ENCODE measurements at regions not wholly inside any gene's neighbourhood (a gene's known extent, or its start where the extent isn't known, plus 50 kb on each side); places are given as distances from the start of the nearest gene placed in this dataset.
"Not testable (repeated sequence)": the region's sequence is repeated elsewhere in the genome, so short reads cannot be mapped to it uniquely, and the experiment has no call there.

GRCh38 chr6:144793744-144794143 is 508.6 kb downstream of the UTRN start:
- no peaks in the 10 kb centered on the region for H3K9me3 Mint-ChIP-seq (ENCODE audit: unreplicated experiment)
- no peak for TF ChIP-seq CTCF (IDR thresholded peaks at IDR 0.05; ENCODE audit: unreplicated experiment)
- H3K27me3 Mint-ChIP-seq (ENCODE audit: unreplicated experiment) = no peaks in the 10 kb centered on the region
- H3K4me3 Mint-ChIP-seq (ENCODE audit: unreplicated experiment) = no peak overlapping the region
- H3K36me3 Mint-ChIP-seq (ENCODE audit: low read depth, unreplicated experiment) = peaks cover 18% of the 10 kb centered on the region
- DNase-seq (ENCODE audit: low spot score) = no peak
- no peaks in the 10 kb centered on the region for H3K4me1 Mint-ChIP-seq (ENCODE audit: unreplicated experiment)
- H3K27ac Mint-ChIP-seq (ENCODE audit: unreplicated experiment) = no peak overlapping the region

- DNase-seq (ENCODE audit: low spot score); H3K27me3 Mint-ChIP-seq (ENCODE audit: unreplicated experiment); H3K4me1 Mint-ChIP-seq (ENCODE audit: unreplicated experiment); H3K27ac Mint-ChIP-seq (ENCODE audit: unreplicated experiment); H3K9me3 Mint-ChIP-seq (ENCODE audit: unreplicated experiment); H3K4me3 Mint-ChIP-seq (ENCODE audit: unreplicated experiment): not testable (repeated sequence)
- peaks cover 22% of the 10 kb centered on the region for H3K36me3 Mint-ChIP-seq (ENCODE audit: low read depth, unreplicated experiment)
Measured at GRCh38 chr6:144795022-144795421, 509.9 kb downstream of the UTRN start.

- TF ChIP-seq CTCF (IDR thresholded peaks at IDR 0.05; ENCODE audit: unreplicated experiment) = no peak
- no peak overlapping the region for H3K4me3 Mint-ChIP-seq (ENCODE audit: unreplicated experiment)
- no peaks in the 10 kb centered on the region for H3K9me3 Mint-ChIP-seq (ENCODE audit: unreplicated experiment)
- no peaks in the 10 kb centered on the region for H3K4me1 Mint-ChIP-seq (ENCODE audit: unreplicated experiment)
- no peak overlapping the region for H3K27ac Mint-ChIP-seq (ENCODE audit: unreplicated experiment)
- no peaks in the 10 kb centered on the region for H3K27me3 Mint-ChIP-seq (ENCODE audit: unreplicated experiment)
- peaks cover 22% of the 10 kb centered on the region for H3K36me3 Mint-ChIP-seq (ENCODE audit: low read depth, unreplicated experiment)
- no peak for DNase-seq (ENCODE audit: low spot score)
Measured at GRCh38 chr6:144796070-144796469, 510.9 kb downstream of the UTRN start.

- Mint-ChIP-seq H3K27ac (ENCODE audit: unreplicated experiment) (no peak overlapping the region), H3K4me3 (ENCODE audit: unreplicated experiment) (no peak overlapping the region), H3K4me1 (ENCODE audit: unreplicated experiment) (no peaks in the 10 kb centered on the region), H3K27me3 (ENCODE audit: unreplicated experiment) (no peaks in the 10 kb centered on the region), H3K9me3 (ENCODE audit: unreplicated experiment) (no peaks in the 10 kb centered on the region), H3K36me3 (ENCODE audit: low read depth, unreplicated experiment) (peaks cover 22% of the 10 kb centered on the region)
- no peak for TF ChIP-seq CTCF (IDR thresholded peaks at IDR 0.05; ENCODE audit: unreplicated experiment)
- DNase-seq (ENCODE audit: low spot score) = no peak
Measured at GRCh38 chr6:144797881-144798589, 512.9 kb downstream of the UTRN start.

- Mint-ChIP-seq H3K9me3 (ENCODE audit: unreplicated experiment) (no peaks in the 10 kb centered on the region), H3K36me3 (ENCODE audit: low read depth, unreplicated experiment) (peaks cover under 1% of the 10 kb centered on the region), H3K4me1 (ENCODE audit: unreplicated experiment) (no peaks in the 10 kb centered on the region), H3K4me3 (ENCODE audit: unreplicated experiment) (no peak overlapping the region), H3K27me3 (ENCODE audit: unreplicated experiment) (no peaks in the 10 kb centered on the region), H3K27ac (ENCODE audit: unreplicated experiment) (no peak overlapping the region)
- no peak for TF ChIP-seq CTCF (IDR thresholded peaks at IDR 0.05; ENCODE audit: unreplicated experiment)
- no peak for DNase-seq (ENCODE audit: low spot score)
Measured at GRCh38 chr6:144804246-144804790, 519.2 kb downstream of the UTRN start.

Data from endothelial cell (in vitro differentiated cells).